Endothelial cell of umbilical vein (primary cell): ENCODE measurements at regions not wholly inside any gene's neighbourhood (a gene's known extent, or its start where the extent isn't known, plus 50 kb on each side); places are given as distances from the start of the nearest gene placed in this dataset.

Source experiments
- EZH2 ChIP-seq: IDR thresholded peaks from 2 replicates; pipeline ENCODE4 v1.6.1; 2012; ENCODE audit warnings: borderline replicate concordance, low read depth, mild to moderate bottlenecking, moderate library complexity, low read length, inconsistent platforms; ENCODE audit not compliant: severe bottlenecking
- FOS ChIP-seq: IDR thresholded peaks from 2 replicates; pipeline ENCODE4 v1.6.1; 2011; ENCODE audit warnings: mild to moderate bottlenecking, low read length, moderate library complexity, borderline replicate concordance; ENCODE audit not compliant: insufficient read depth
- JUN ChIP-seq: IDR thresholded peaks from 2 replicates; pipeline ENCODE4 v1.6.1; 2011; ENCODE audit warnings: borderline replicate concordance, low read depth; ENCODE audit not compliant: insufficient read length, insufficient read depth
- MYC ChIP-seq: IDR thresholded peaks from one replicate; pipeline ENCODE4 v1.6.1; 2011; ENCODE audit warnings: mild to moderate bottlenecking, low read depth, low read length
- POLR2A ChIP-seq: IDR thresholded peaks from 2 replicates; pipeline ENCODE4 v1.6.1; 2012; ENCODE audit warnings: low read depth, mild to moderate bottlenecking, control low read depth, low read length
- POLR2AphosphoS5 ChIP-seq: IDR thresholded peaks from 2 replicates; pipeline ENCODE4 v1.6.1; 2012; ENCODE audit warnings: low read depth, mild to moderate bottlenecking, control low read depth, low read length, moderate library complexity; ENCODE audit not compliant: insufficient read depth
- TF ChIP-seq, protein P1 (sequence below), 2 donors: IDR thresholded peaks; 1 replicate in 1 of 2; 2 replicates in 1 of 2; pipeline ENCODE4 v1.5.1; 2011; ENCODE audit warnings: low read length in 2 of 2, mild to moderate bottlenecking in 2 of 2, moderate library complexity in 2 of 2, control low read depth in 1 of 2, inconsistent platforms in 1 of 2, low read depth in 1 of 2; ENCODE audit not compliant: insufficient read depth in 1 of 2; ENCODE audit errors: extremely low read depth in 1 of 2
- TF ChIP-seq, protein P2 (sequence below): IDR thresholded peaks from 2 replicates; pipeline ENCODE4 v1.6.1; 2011; ENCODE audit not compliant: insufficient read depth, insufficient read length

DNA sequence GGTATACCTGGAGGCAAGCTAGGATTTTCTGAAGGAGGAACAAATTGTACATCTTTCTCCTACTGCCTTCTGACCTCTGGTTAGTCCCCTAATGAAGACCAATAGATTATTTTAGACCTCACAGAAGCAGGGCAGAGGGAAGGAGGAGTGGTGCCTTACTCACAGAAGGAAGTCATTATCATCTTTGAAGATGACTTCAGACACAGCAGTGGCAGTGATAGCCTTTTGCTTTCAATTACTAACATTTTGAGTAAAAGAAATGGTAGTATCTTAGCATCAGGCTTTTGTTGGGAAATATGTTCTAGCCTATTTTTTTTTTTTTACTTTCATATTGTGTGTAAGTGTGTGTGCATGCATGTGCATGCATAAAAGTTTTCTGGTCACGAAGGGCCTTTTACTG lies 164.2 kb upstream of the PLN start:
- TF ChIP-seq, protein P1, sequence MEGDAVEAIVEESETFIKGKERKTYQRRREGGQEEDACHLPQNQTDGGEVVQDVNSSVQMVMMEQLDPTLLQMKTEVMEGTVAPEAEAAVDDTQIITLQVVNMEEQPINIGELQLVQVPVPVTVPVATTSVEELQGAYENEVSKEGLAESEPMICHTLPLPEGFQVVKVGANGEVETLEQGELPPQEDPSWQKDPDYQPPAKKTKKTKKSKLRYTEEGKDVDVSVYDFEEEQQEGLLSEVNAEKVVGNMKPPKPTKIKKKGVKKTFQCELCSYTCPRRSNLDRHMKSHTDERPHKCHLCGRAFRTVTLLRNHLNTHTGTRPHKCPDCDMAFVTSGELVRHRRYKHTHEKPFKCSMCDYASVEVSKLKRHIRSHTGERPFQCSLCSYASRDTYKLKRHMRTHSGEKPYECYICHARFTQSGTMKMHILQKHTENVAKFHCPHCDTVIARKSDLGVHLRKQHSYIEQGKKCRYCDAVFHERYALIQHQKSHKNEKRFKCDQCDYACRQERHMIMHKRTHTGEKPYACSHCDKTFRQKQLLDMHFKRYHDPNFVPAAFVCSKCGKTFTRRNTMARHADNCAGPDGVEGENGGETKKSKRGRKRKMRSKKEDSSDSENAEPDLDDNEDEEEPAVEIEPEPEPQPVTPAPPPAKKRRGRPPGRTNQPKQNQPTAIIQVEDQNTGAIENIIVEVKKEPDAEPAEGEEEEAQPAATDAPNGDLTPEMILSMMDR (IDR thresholded peaks at IDR 0.05; ENCODE audit: extremely low read depth in 1 of 2, insufficient read depth in 1 of 2, low read depth in 1 of 2, low read length in 2 of 2): no peak
- TF ChIP-seq EZH2: no peak
- no peak for TF ChIP-seq POLR2A
- TF ChIP-seq, protein P2, sequence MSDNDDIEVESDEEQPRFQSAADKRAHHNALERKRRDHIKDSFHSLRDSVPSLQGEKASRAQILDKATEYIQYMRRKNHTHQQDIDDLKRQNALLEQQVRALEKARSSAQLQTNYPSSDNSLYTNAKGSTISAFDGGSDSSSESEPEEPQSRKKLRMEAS: no peak
- no peak for TF ChIP-seq POLR2AphosphoS5
- no peak for TF ChIP-seq MYC
- TF ChIP-seq FOS: no peak
- no peak for TF ChIP-seq JUN
